ENCODE measurements at regions not wholly inside any gene's neighbourhood (a gene's known extent, or its start where the extent isn't known, plus 50 kb on each side); places are given as distances from the start of the nearest gene placed in this dataset.

DNA sequence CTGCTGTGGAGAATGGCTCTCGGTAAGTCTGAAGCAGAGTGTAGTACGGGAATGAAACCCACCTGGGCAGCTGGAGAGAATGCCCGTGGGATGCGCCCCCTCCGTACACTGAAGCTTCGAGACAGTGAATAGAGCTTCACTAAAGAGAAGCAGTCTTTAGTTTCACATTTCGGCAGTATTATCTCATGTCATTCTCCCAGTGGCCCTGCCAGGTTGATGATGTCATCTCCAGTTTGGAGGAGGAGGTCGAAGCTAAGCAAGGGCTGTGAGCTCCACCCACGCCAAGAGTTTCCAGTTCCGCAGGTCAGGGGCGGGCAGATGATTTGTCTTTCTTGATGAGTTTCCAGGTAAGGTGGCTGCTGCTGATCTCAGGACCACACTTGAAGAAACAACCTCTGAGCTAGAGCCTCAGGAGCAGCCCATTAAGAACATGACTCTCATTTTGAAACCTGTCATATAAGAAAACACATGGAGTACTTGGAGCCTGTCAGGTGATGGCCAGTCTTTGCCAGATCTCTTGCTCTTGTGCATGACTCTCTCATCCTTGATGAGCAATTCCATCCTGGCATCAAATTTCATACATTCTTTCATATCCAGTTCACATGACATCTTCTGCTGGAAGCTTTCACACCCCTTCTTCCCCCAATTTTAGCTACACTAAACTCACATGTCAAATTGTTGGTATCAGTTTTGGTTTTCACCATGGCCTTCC, 475.0 kb downstream of the RNF144A start:
- no peak overlapping the region for H3K27ac ChIP-seq (ENCODE audit: low read depth in 1 of 2, low read length in 2 of 2)
- H3K9ac ChIP-seq (ENCODE audit: low read depth in 1 of 2, low read length in 2 of 2), result no peak overlapping the region
- 83% methylated on average over 11 of the region's 11 CpGs for WGBS
- H3K27me3 ChIP-seq (ENCODE audit: control insufficient read depth in 4 of 4, insufficient read depth in 4 of 4, low read length in 3 of 4), result no peaks in the 10 kb centered on the region
- H3K9me3 ChIP-seq (ENCODE audit: control insufficient read depth in 4 of 4, low read length in 3 of 4), result no peaks in the 10 kb centered on the region
- H3K36me3 ChIP-seq (ENCODE audit: control insufficient read depth in 4 of 4, insufficient read depth in 3 of 4, low read depth in 1 of 4, low read length in 3 of 4), result no peaks in the 10 kb centered on the region
- H3K4me3 ChIP-seq (ENCODE audit: low read depth in 1 of 3, low read length in 3 of 3), result no peak overlapping the region
- no peak for DNase-seq (ENCODE audit: low spot score)
- TF ChIP-seq RXRA (IDR thresholded peaks at IDR 0.05), result no peak
- no peak for TF ChIP-seq HNF4G (IDR thresholded peaks at IDR 0.05)
- TF ChIP-seq TAF1 (conservative IDR thresholded peaks at IDR 0.05), result no peak
- TF ChIP-seq FOXA1 (IDR thresholded peaks at IDR 0.05), result no peak
- TF ChIP-seq NR2F2 (IDR thresholded peaks at IDR 0.05), result no peak
- TF ChIP-seq, protein P1, sequence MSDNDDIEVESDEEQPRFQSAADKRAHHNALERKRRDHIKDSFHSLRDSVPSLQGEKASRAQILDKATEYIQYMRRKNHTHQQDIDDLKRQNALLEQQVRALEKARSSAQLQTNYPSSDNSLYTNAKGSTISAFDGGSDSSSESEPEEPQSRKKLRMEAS (IDR thresholded peaks at IDR 0.05), result no peak
- TF ChIP-seq JUND (IDR thresholded peaks at IDR 0.05), result no peak
- no peak for TF ChIP-seq GABPA (IDR thresholded peaks at IDR 0.05 in 1 of 2, conservative IDR thresholded peaks at IDR 0.05 in 1 of 2)
- TF ChIP-seq, protein P2, sequence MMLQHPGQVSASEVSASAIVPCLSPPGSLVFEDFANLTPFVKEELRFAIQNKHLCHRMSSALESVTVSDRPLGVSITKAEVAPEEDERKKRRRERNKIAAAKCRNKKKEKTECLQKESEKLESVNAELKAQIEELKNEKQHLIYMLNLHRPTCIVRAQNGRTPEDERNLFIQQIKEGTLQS (IDR thresholded peaks at IDR 0.05), result no peak
- TF ChIP-seq HNF4A (conservative IDR thresholded peaks at IDR 0.05), result no peak
- no peak for TF ChIP-seq ZBTB33 (IDR thresholded peaks at IDR 0.05)
- TF ChIP-seq YY1 (IDR thresholded peaks at IDR 0.05), result no peak
- no peak for TF ChIP-seq EGR1 (IDR thresholded peaks at IDR 0.05; ENCODE audit: low read depth in 2 of 2)
- H3K4me1 ChIP-seq (ENCODE audit: control insufficient read depth in 4 of 4, insufficient read depth in 4 of 4, low read length in 3 of 4), result no peaks in the 10 kb centered on the region

- Histone ChIP-seq H3K36me3 (ENCODE audit: control insufficient read depth in 4 of 4, insufficient read depth in 3 of 4, low read depth in 1 of 4, low read length in 3 of 4) (no peaks in the 10 kb centered on the region), H3K9me3 (ENCODE audit: control insufficient read depth in 4 of 4, low read length in 3 of 4) (no peaks in the 10 kb centered on the region), H3K9ac (ENCODE audit: low read depth in 1 of 2, low read length in 2 of 2) (no peak overlapping the region), H3K4me3 (ENCODE audit: low read depth in 1 of 3, low read length in 3 of 3) (no peak overlapping the region), H3K27ac (ENCODE audit: low read depth in 1 of 2, low read length in 2 of 2) (no peak overlapping the region), H3K27me3 (ENCODE audit: control insufficient read depth in 4 of 4, insufficient read depth in 4 of 4, low read length in 3 of 4) (no peaks in the 10 kb centered on the region), H3K4me1 (ENCODE audit: control insufficient read depth in 4 of 4, insufficient read depth in 4 of 4, low read length in 3 of 4) (no peaks in the 10 kb centered on the region)
- no peak for DNase-seq (ENCODE audit: low spot score)
- WGBS, result 83% methylated on average over 3 of the region's 3 CpGs
- TF ChIP-seq RAD21 (IDR thresholded peaks at IDR 0.05) (no peak), HNF4G (IDR thresholded peaks at IDR 0.05) (no peak), EGR1 (IDR thresholded peaks at IDR 0.05; ENCODE audit: low read depth in 2 of 2) (no peak), JUND (IDR thresholded peaks at IDR 0.05) (no peak), FOXA1 (IDR thresholded peaks at IDR 0.05) (no peak), ZBTB33 (IDR thresholded peaks at IDR 0.05) (no peak), HNF4A (conservative IDR thresholded peaks at IDR 0.05) (no peak), SP1 (IDR thresholded peaks at IDR 0.05) (no peak), GABPA (IDR thresholded peaks at IDR 0.05 in 1 of 2, conservative IDR thresholded peaks at IDR 0.05 in 1 of 2) (no peak), NR2F2 (IDR thresholded peaks at IDR 0.05) (no peak), YY1 (IDR thresholded peaks at IDR 0.05) (no peak), RXRA (IDR thresholded peaks at IDR 0.05) (no peak), FOXA2 (IDR thresholded peaks at IDR 0.05) (no peak)
- TF ChIP-seq, protein P3, sequence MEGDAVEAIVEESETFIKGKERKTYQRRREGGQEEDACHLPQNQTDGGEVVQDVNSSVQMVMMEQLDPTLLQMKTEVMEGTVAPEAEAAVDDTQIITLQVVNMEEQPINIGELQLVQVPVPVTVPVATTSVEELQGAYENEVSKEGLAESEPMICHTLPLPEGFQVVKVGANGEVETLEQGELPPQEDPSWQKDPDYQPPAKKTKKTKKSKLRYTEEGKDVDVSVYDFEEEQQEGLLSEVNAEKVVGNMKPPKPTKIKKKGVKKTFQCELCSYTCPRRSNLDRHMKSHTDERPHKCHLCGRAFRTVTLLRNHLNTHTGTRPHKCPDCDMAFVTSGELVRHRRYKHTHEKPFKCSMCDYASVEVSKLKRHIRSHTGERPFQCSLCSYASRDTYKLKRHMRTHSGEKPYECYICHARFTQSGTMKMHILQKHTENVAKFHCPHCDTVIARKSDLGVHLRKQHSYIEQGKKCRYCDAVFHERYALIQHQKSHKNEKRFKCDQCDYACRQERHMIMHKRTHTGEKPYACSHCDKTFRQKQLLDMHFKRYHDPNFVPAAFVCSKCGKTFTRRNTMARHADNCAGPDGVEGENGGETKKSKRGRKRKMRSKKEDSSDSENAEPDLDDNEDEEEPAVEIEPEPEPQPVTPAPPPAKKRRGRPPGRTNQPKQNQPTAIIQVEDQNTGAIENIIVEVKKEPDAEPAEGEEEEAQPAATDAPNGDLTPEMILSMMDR (IDR thresholded peaks at IDR 0.05; ENCODE audit: low read depth, low read length, missing input control), result no peak
- TF ChIP-seq, protein P1 (IDR thresholded peaks at IDR 0.05), result no peak
- TF ChIP-seq, protein P2 (IDR thresholded peaks at IDR 0.05), result no peak
These were observed 477.0 kb downstream of the RNF144A start for GRCh38 chr2:7394195-7394594.
